ENCODE measurements at regions not wholly inside any gene's neighbourhood (a gene's known extent, or its start where the extent isn't known, plus 50 kb on each side); places are given as distances from the start of the nearest gene placed in this dataset.

DNA sequence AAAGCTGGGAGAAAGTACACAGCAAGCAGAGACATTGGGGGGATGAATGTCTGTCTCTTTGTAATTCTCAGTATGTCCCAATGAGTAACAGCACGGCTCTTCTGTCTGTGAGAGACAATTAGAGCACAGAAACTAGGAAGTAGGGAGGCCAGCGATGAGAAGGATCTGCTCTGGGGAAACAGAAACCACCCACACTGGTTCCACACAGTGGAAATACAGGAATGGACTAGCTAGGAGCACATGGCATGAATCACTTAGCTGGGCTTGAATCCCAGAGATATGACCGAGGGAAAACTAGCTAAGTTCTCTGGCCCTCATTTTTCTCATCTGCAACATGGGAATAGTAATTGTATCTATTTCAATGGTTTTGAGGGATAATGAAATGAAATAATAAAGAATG lies 895.9 kb downstream of the TLE4 start:
- no peak for DNase-seq (ENCODE audit: low spot score)
- POLR2A ChIA-PET (ENCODE audit: low non-redundant PET) = no interaction called here

DNA sequence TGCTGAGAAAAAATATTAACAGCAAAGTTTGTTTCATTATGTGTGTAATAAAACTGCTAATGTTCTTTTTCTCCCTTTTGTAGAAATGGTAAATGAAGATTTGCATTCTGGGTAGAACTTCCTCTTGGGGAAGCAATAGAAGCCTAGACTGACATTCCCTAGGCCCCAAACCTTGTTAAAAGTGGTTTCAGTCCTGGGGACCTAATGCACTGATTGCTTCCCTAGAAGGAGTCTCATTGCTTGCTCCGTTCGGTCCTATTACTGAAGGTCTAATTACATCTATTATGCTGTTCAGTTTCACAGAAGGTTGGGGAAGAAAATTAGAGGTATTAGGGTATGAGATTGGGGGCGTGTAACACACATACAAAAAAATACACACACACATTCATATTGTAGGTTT lies 893.8 kb downstream of the TLE4 start:
- POLR2A ChIA-PET (ENCODE audit: low non-redundant PET) = no interaction called here
- no peak for DNase-seq (ENCODE audit: low spot score)
- TF ChIP-seq, protein P1, sequence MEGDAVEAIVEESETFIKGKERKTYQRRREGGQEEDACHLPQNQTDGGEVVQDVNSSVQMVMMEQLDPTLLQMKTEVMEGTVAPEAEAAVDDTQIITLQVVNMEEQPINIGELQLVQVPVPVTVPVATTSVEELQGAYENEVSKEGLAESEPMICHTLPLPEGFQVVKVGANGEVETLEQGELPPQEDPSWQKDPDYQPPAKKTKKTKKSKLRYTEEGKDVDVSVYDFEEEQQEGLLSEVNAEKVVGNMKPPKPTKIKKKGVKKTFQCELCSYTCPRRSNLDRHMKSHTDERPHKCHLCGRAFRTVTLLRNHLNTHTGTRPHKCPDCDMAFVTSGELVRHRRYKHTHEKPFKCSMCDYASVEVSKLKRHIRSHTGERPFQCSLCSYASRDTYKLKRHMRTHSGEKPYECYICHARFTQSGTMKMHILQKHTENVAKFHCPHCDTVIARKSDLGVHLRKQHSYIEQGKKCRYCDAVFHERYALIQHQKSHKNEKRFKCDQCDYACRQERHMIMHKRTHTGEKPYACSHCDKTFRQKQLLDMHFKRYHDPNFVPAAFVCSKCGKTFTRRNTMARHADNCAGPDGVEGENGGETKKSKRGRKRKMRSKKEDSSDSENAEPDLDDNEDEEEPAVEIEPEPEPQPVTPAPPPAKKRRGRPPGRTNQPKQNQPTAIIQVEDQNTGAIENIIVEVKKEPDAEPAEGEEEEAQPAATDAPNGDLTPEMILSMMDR (conservative IDR thresholded peaks at IDR 0.05; ENCODE audit: low read depth) = no peak
- CTCF ChIA-PET = interaction anchor here (0.8 kb wide), 1 partner anchor 25 kb away, joined by 3 read pairs; no protein-coding TSS in a partner anchor
- H3K27ac ChIP-seq = no peak overlapping the region

More for the DNA sequence above, 895.9 kb downstream of the TLE4 start:
- CTCF ChIA-PET = interaction anchor here (0.6 to 0.7 kb wide), 2 partner anchors 328 to 1270 kb away, joined by 3 to 4 read pairs; no protein-coding TSS in a partner anchor
- TF ChIP-seq, protein P1 (conservative IDR thresholded peaks at IDR 0.05; ENCODE audit: low read depth) = no peak
- H3K27ac ChIP-seq = no peak overlapping the region

DNA sequence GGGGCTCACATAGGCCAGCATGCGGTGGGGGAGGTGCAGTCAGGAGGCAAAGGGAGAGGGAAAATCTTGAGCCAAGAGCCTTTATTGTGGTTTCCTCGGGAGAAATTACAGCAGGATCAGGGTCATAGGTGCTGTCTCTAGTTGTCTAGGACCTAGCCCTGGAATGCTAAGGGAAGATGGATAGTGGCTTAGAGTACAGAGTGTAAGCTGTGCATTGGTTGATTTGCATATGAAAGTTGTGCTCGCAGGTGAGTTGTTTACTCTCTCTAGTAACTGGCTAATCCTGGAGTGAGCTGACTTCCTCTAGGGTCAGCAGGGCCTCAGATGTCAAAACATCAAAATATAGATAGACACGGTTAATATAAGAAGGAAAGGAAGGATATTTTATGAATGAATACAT lies 877.7 kb downstream of the TLE4 start:
- CTCF ChIA-PET = no interaction called here
- POLR2A ChIA-PET (ENCODE audit: low non-redundant PET) = no interaction called here
- no peak for DNase-seq (ENCODE audit: low spot score)
- H3K27ac ChIP-seq = no peak overlapping the region
- TF ChIP-seq, protein P1 (conservative IDR thresholded peaks at IDR 0.05; ENCODE audit: low read depth) = no peak

DNA sequence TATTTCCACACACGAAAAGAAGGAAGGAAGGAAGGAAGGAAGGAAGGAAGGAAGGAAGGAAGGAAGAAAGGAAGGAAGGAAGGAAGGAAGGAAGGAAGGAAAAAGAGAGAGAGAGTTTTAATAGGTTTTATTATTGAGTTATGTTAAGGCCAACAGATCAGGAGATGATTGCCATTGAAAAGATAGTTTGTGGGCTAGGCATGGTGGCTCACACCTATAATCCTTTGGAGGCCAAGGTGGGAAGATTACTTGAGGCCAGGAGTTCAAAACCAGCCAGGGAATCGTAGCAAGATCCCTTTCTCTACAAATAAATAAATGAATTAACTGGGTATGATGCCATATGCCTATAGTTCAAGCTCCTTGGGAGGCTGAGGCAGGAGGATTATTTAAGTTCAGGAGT lies 877.2 kb downstream of the TLE4 start:
- TF ChIP-seq, protein P1 (conservative IDR thresholded peaks at IDR 0.05; ENCODE audit: low read depth) = no peak
- POLR2A ChIA-PET (ENCODE audit: low non-redundant PET) = no interaction called here

DNA sequence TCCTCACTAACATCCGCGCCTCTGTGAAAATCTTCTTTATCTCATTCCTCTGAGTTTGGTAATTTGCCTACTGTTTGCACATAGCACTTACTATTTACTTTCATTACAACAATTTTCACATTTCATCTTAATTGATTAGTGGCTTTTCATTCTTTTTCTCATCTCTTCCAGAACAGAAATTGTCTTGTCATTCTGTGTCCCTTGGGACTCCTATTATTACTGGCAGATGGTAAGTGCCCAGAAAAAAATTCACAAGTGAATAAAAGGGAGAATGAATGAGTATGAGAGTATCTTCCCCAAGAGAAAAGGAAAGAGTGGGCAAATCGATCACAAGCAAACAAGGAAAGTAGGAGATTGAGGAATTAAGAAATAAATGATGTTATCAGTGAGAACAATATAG lies 876.1 kb downstream of the TLE4 start:
- TF ChIP-seq, protein P1 (conservative IDR thresholded peaks at IDR 0.05; ENCODE audit: low read depth) = no peak
- no peak overlapping the region for H3K27ac ChIP-seq
- DNase-seq (ENCODE audit: low spot score) = no peak
- POLR2A ChIA-PET (ENCODE audit: low non-redundant PET) = no interaction called here
- CTCF ChIA-PET = interaction anchor here (0.6 kb wide), 1 partner anchor 1185 kb away, joined by 3 read pairs; no protein-coding TSS in a partner anchor

More for the DNA sequence above, 877.2 kb downstream of the TLE4 start:
- DNase-seq (ENCODE audit: low spot score) = no peak
- no peak overlapping the region for H3K27ac ChIP-seq
- CTCF ChIA-PET = no interaction called here

DNA sequence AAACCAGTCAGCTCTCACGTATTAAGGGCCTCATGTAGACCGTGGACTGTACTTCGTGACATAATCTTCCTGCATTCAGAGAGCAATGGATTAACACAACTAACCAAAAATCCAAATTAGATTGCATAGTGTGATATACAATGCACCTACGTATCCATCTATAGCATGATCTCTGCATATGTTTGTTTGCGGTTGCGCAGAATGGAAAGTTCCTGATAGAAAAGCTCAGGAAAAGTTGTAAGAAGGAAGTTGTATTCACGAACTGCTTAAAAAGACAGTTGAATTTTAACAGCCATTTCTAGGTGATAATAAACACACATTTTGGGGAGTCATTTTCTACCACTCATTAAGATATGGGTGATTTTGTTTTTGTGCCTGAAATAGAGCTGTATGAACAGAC lies 869.0 kb downstream of the TLE4 start:
- TF ChIP-seq, protein P1 (conservative IDR thresholded peaks at IDR 0.05; ENCODE audit: low read depth) = no peak
- POLR2A ChIA-PET (ENCODE audit: low non-redundant PET) = no interaction called here
- H3K27ac ChIP-seq = no peak overlapping the region

More for the DNA sequence above, 869.0 kb downstream of the TLE4 start:
- CTCF ChIA-PET = no interaction called here
- no peak for DNase-seq (ENCODE audit: low spot score)
